HCT116 (cell line): ENCODE measurements at regions not wholly inside any gene's neighbourhood (a gene's known extent, or its start where the extent isn't known, plus 50 kb on each side); places are given as distances from the start of the nearest gene placed in this dataset.

Source experiments
- ATAC-seq: fragments of 200-7000 bp; cut with Tn5 transposase; 2 replicates; pipeline ENCODE4 v1.9.1; 2020; ENCODE audit warnings: mild to moderate bottlenecking, moderate library complexity
- BruUV-seq: library from RNA; stranded (reverse); fragments of 400-500 nt; replicated peaks from 2 replicates; lab custom pipeline; 2021; lab: Mats Ljungman, UMichigan
- CTCF ChIA-PET: fragments of 300-600 bp; sonication (Branson Sonifier 250); formaldehyde crosslinking; loops from one replicate; lab custom pipeline; 2021; ENCODE audit warnings: antibody characterized with exemption; lab: Charles Lee
- POLR2A ChIA-PET: fragments of 300-600, 350-600 bp; sonication (Branson Sonifier 250); formaldehyde crosslinking; loops from one replicate; lab custom pipeline; 2021; ENCODE audit warnings: antibody characterized with exemption; lab: Charles Lee
- RAD21 ChIA-PET, 2 experiments: fragments of 300-600 bp; sonication (Branson Sonifier 250); formaldehyde crosslinking; loops; one replicate each; lab custom pipeline; 2023; ENCODE audit warnings: low total read pairs in 2 of 2; ENCODE audit not compliant: uncharacterized antibody in 2 of 2, unreplicated experiment in 2 of 2, low non-redundant PET in 1 of 2; lab: Charles Lee
- DNase-seq: peaks from one replicate; pipeline ENCODE4 v3.0.0-alpha.2; 2010; ENCODE audit warnings: low read depth, low spot score
- H2AFZ ChIP-seq: fragments of 200-600 bp; shearing (Covaris generic), sonication (generic); 2 replicates; pipeline ENCODE4 v1.6.1; 2017; ENCODE audit warnings: low read depth, mixed run types, mixed read lengths, antibody characterized with exemption, low read length; ENCODE audit not compliant: poor library complexity, severe bottlenecking
- H3K27ac ChIP-seq: 2 replicates; pipeline ENCODE4 v1.5.1; 2012; ENCODE audit warnings: low read depth, low read length
- H3K27me3 ChIP-seq: fragments of 200-600 bp; sonication (generic); 2 replicates; pipeline ENCODE4 v1.6.1; 2016; ENCODE audit warnings: mixed run types, low read length, mixed read lengths; ENCODE audit not compliant: insufficient read depth
- H3K36me3 ChIP-seq, 2 experiments: fragments of 200-500 bp in 1 of 2; fragments of 200-600 bp in 1 of 2; sonication (Bioruptor generic) in 1 of 2; sonication (generic) in 1 of 2; 2 replicates each; pipeline versions ENCODE4 v1.5.1 to v1.6.1; 2014 to 2016; ENCODE audit warnings: low read length in 2 of 2, inconsistent platforms in 1 of 2, mixed read lengths in 1 of 2, mixed run types in 1 of 2; ENCODE audit not compliant: insufficient read depth in 2 of 2, control insufficient read depth in 1 of 2
- H3K4me1 ChIP-seq, 2 experiments: fragments of 200-600 bp in 1 of 2; sonication (generic) in 1 of 2; 2 replicates each; pipeline versions ENCODE4 v1.5.1 to v1.6.1; 2012 to 2017; ENCODE audit warnings: low read length in 2 of 2, inconsistent platforms in 1 of 2, mild to moderate bottlenecking in 1 of 2, mixed read lengths in 1 of 2, mixed run types in 1 of 2, moderate library complexity in 1 of 2; ENCODE audit not compliant: insufficient read depth in 2 of 2, control insufficient read depth in 1 of 2
- H3K4me2 ChIP-seq: fragments of 200-600 bp; sonication (generic); 2 replicates; pipeline ENCODE4 v1.6.1; 2017; ENCODE audit warnings: mixed run types, low read length, mixed read lengths
- H3K4me3 ChIP-seq, 2 experiments: fragments of 200-600 bp in 1 of 2; sonication (generic) in 1 of 2; replicated peaks in 1 of 2; 2 replicates each; pipeline ENCODE4 v1.5.1; 2011 to 2016; ENCODE audit warnings: low read length in 2 of 2, control low read depth in 1 of 2, low read depth in 1 of 2, mild to moderate bottlenecking in 1 of 2, mixed read lengths in 1 of 2, mixed run types in 1 of 2
- H3K79me2 ChIP-seq: fragments of 200-600 bp; sonication (generic); 2 replicates; pipeline ENCODE4 v1.6.1; 2017; ENCODE audit warnings: mild to moderate bottlenecking, mixed run types, low read length, moderate library complexity, mixed read lengths; ENCODE audit not compliant: insufficient read depth
- H3K9ac ChIP-seq: fragments of 200-600 bp; sonication (generic); 2 replicates; pipeline ENCODE4 v1.6.1; 2016; ENCODE audit warnings: low read length, mixed read lengths
- H3K9me2 ChIP-seq: fragments of 200-600 bp; sonication (generic), shearing (Covaris generic); 2 replicates; pipeline ENCODE4 v1.6.1; 2017; ENCODE audit warnings: mixed run types, mild to moderate bottlenecking, moderate library complexity; ENCODE audit not compliant: insufficient read depth
- H3K9me3 ChIP-seq, 2 experiments: fragments of 200-500 bp in 1 of 2; fragments of 200-600 bp in 1 of 2; sonication (Bioruptor generic) in 1 of 2; sonication (generic) in 1 of 2; 2 replicates each; pipeline ENCODE4 v1.6.1; 2014 to 2017; ENCODE audit warnings: low read length in 2 of 2, mixed read lengths in 2 of 2, inconsistent platforms in 1 of 2, low read depth in 1 of 2, mild to moderate bottlenecking in 1 of 2, mixed run types in 1 of 2, moderate library complexity in 1 of 2; ENCODE audit not compliant: control insufficient read depth in 1 of 2, insufficient read depth in 1 of 2
- H4K20me1 ChIP-seq: fragments of 200-600 bp; sonication (generic), shearing (Covaris generic); 2 replicates; pipeline ENCODE4 v1.6.1; 2017; ENCODE audit warnings: mixed run types, mild to moderate bottlenecking, moderate library complexity; ENCODE audit not compliant: insufficient read depth
- CTCF ChIP-seq, 3 experiments: fragments of 200-600 bp in 1 of 3; sonication (generic) in 1 of 3; IDR thresholded peaks in 2 of 3; conservative IDR thresholded peaks in 1 of 3; 2 replicates each; pipeline ENCODE4 v1.5.1; 2012 to 2017; ENCODE audit warnings: low read depth in 2 of 3, low read length in 2 of 3, antibody characterized with exemption in 1 of 3, borderline replicate concordance in 1 of 3, control low read depth in 1 of 3, mild to moderate bottlenecking in 1 of 3, mixed read lengths in 1 of 3, mixed run types in 1 of 3, moderate library complexity in 1 of 3; ENCODE audit not compliant: insufficient read depth in 1 of 3
- EZH2 ChIP-seq: fragments of 200-600 bp; sonication (generic); IDR thresholded peaks from 2 replicates; pipeline ENCODE4 v1.6.1; 2017; ENCODE audit warnings: antibody characterized with exemption, mixed run types
- MAX ChIP-seq: IDR thresholded peaks from 2 replicates; pipeline ENCODE4 v1.6.1; 2012
- POLR2A ChIP-seq: IDR thresholded peaks from 2 replicates; pipeline ENCODE4 v1.7.0; 2011; ENCODE audit warnings: borderline replicate concordance; ENCODE audit not compliant: insufficient read depth, insufficient read length; ENCODE audit errors: extremely low read depth
- POLR2AphosphoS5 ChIP-seq: IDR thresholded peaks from 2 replicates; pipeline ENCODE4 v1.6.1; 2011; ENCODE audit warnings: mild to moderate bottlenecking, low read depth, low read length, moderate library complexity
- RAD21 ChIP-seq: IDR thresholded peaks from 2 replicates; pipeline ENCODE4 v1.6.1; 2012; ENCODE audit warnings: low read depth, mild to moderate bottlenecking
- REST ChIP-seq: IDR thresholded peaks from 2 replicates; pipeline ENCODE4 v1.6.1; 2012; ENCODE audit warnings: low read depth
- SP1 ChIP-seq: IDR thresholded peaks from 2 replicates; pipeline ENCODE4 v1.6.1; 2012; ENCODE audit warnings: low read depth
- TCF7L2 ChIP-seq: IDR thresholded peaks from 2 replicates; pipeline ENCODE4 v1.7.0; 2011; ENCODE audit warnings: borderline replicate concordance, inconsistent platforms; ENCODE audit not compliant: insufficient read depth, insufficient read length; ENCODE audit errors: extremely low read depth
- ZBTB33 ChIP-seq: IDR thresholded peaks from 2 replicates; pipeline ENCODE4 v1.6.1; 2011; ENCODE audit warnings: mild to moderate bottlenecking, low read length, moderate library complexity; ENCODE audit not compliant: insufficient replicate concordance; ENCODE audit errors: extremely low read depth
- ZNF274 ChIP-seq: fragments of 200-500 bp; sonication (Bioruptor generic); IDR thresholded peaks from 2 replicates; pipeline ENCODE4 v1.6.1; 2014; ENCODE audit warnings: mild to moderate bottlenecking, low read depth, low read length, inconsistent platforms
- intact Hi-C: fragments of 100-400 bp; cut with micrococcal nuclease; formaldehyde crosslinking; loops from 2 replicates; pipeline ENCODE4 v1.10.0; 2022

- ATAC-seq: no peak
- Histone ChIP-seq H3K79me2 (no peaks in the 10 kb centered on the region), H3K9me2 (no peaks in the 10 kb centered on the region), H2AFZ (no peak overlapping the region), H3K4me3 (no peak overlapping the region), H4K20me1 (no peaks in the 10 kb centered on the region), H3K4me1 (no peaks in the 10 kb centered on the region), H3K9me3 (no peaks in the 10 kb centered on the region), H3K27me3 (no peaks in the 10 kb centered on the region), H3K27ac (no peak overlapping the region), H3K36me3 (no peaks in the 10 kb centered on the region), H3K9ac (no peak overlapping the region), H3K4me2 (no peak overlapping the region)
- ChIA-PET CTCF (no interaction called here), POLR2A (no interaction called here), RAD21 (no interaction called here)
- DNase-seq: no peak
- intact Hi-C loops: no loop called here
- no TSS peak for BruUV-seq
- TF ChIP-seq RAD21 (no peak), SP1 (no peak)
These were observed 164.0 kb downstream of the ADSS2 start for GRCh38 chr1:244287726-244288125.

GRCh38 chr1:244288663-244289062 lies 163.0 kb downstream of the ADSS2 start:
- intact Hi-C loops: no loop called here
- Histone ChIP-seq H3K9me3 (no peaks in the 10 kb centered on the region), H3K9me2 (no peaks in the 10 kb centered on the region), H4K20me1 (no peaks in the 10 kb centered on the region), H3K36me3 (no peaks in the 10 kb centered on the region), H3K4me2 (no peak overlapping the region), H3K27me3 (no peaks in the 10 kb centered on the region), H2AFZ (no peak overlapping the region), H3K27ac (no peak overlapping the region), H3K4me1 (no peaks in the 10 kb centered on the region), H3K79me2 (no peaks in the 10 kb centered on the region), H3K4me3 (no peak overlapping the region), H3K9ac (no peak overlapping the region)
- POLR2A ChIA-PET: no interaction called here
- DNase-seq (no peak), ATAC-seq (no peak)
- TF ChIP-seq MAX: no peak
- TF ChIP-seq POLR2A: no peak
- no peak for TF ChIP-seq POLR2AphosphoS5
- TF ChIP-seq TCF7L2: no peak
- TF ChIP-seq REST: no peak
- no peak for TF ChIP-seq ZBTB33
- TF ChIP-seq CTCF (IDR thresholded peaks at IDR 0.05 in 2 of 3, conservative IDR thresholded peaks at IDR 0.05 in 1 of 3; ENCODE audit: borderline replicate concordance in 1 of 3, insufficient read depth in 1 of 3, low read depth in 2 of 3, low read length in 2 of 3): no peak
- no peak for TF ChIP-seq ZNF274
- no peak for TF ChIP-seq SP1
- no peak for TF ChIP-seq EZH2
- RAD21 ChIA-PET: no interaction called here
- BruUV-seq: no TSS peak
- CTCF ChIA-PET: no interaction called here
